NCI-H1417 treated with DMSO at 0.1 percent for 48 hours (cell line): ENCODE measurements at regions not wholly inside any gene's neighbourhood (a gene's known extent, or its start where the extent isn't known, plus 50 kb on each side); places are given as distances from the start of the nearest gene placed in this dataset.

Source experiments
- DNase-seq: peaks from one replicate; lab custom pipeline; 2025; lab: John Stamatoyannopoulos, UW

- no peak for DNase-seq
Observed at GRCh38 chr3:5428607-5429516, 241.4 kb downstream of the EDEM1 start.

- DNase-seq: no peak
Observed at GRCh38 chr3:5429517-5429890, 242.0 kb downstream of the EDEM1 start.

- no peak for DNase-seq
Observed at GRCh38 chr3:5430701-5431100, 243.2 kb downstream of the EDEM1 start.

GRCh38 chr3:5431146-5431545, 243.6 kb downstream of the EDEM1 start:
- no peak for DNase-seq

GRCh38 chr3:5431811-5432378, 244.4 kb downstream of the EDEM1 start:
- no peak for DNase-seq

- DNase-seq: no peak
Observed at GRCh38 chr3:5437296-5437782, 249.8 kb downstream of the EDEM1 start.

- no peak for DNase-seq
Observed at GRCh38 chr3:5437783-5438323, 250.3 kb downstream of the EDEM1 start.

GRCh38 chr3:5441401-5441800, 253.9 kb downstream of the EDEM1 start:
- DNase-seq: no peak

- no peak for DNase-seq
Observed at GRCh38 chr3:5442106-5442785, 254.7 kb downstream of the EDEM1 start.

- DNase-seq: no peak
Observed at GRCh38 chr3:5442786-5443138, 255.3 kb downstream of the EDEM1 start.

GRCh38 chr3:5444253-5444652, 256.7 kb downstream of the EDEM1 start:
- DNase-seq: no peak

- DNase-seq: no peak
Observed at GRCh38 chr3:5445676-5446201, 258.2 kb downstream of the EDEM1 start.

GRCh38 chr3:5448246-5448645, 260.7 kb downstream of the EDEM1 start:
- DNase-seq: no peak

- DNase-seq: no peak
Observed at GRCh38 chr3:5448816-5449215, 261.3 kb downstream of the EDEM1 start.

- DNase-seq: no peak
Observed at GRCh38 chr3:5456199-5456598, 268.7 kb downstream of the EDEM1 start.

- DNase-seq: no peak
Observed at GRCh38 chr3:5458526-5458925, 271.0 kb downstream of the EDEM1 start.

GRCh38 chr3:5462086-5462485, 274.6 kb downstream of the EDEM1 start:
- DNase-seq: no peak

GRCh38 chr3:5463991-5464390, 276.5 kb downstream of the EDEM1 start:
- no peak for DNase-seq

GRCh38 chr3:5464649-5465048, 277.1 kb downstream of the EDEM1 start:
- DNase-seq: no peak

GRCh38 chr3:5465183-5465582, 277.7 kb downstream of the EDEM1 start:
- DNase-seq: no peak

GRCh38 chr3:5466065-5466464, 278.6 kb downstream of the EDEM1 start:
- no peak for DNase-seq

GRCh38 chr3:5466717-5467116, 279.2 kb downstream of the EDEM1 start:
- DNase-seq: no peak
